Lower leg skin (tissue), 3 donors: ENCODE measurements at regions not wholly inside any gene's neighbourhood (a gene's known extent, or its start where the extent isn't known, plus 50 kb on each side); places are given as distances from the start of the nearest gene placed in this dataset.

Experiments used
- POLR2A ChIP-seq, 2 donors: fragments of 450-650 bp; IDR thresholded peaks; one replicate each; pipeline ENCODE4 v1.6.1; 2016 to 2017; ENCODE audit warnings: antibody characterized with exemption in 2 of 2, mild to moderate bottlenecking in 1 of 2, moderate library complexity in 1 of 2
- TF ChIP-seq, protein P1 (sequence below), 3 donors: fragments of 450-650 bp; IDR thresholded peaks; one replicate each; pipeline ENCODE4 v1.5.1; 2016; ENCODE audit warnings: antibody characterized with exemption in 3 of 3, mild to moderate bottlenecking in 3 of 3, moderate library complexity in 2 of 3

DNA sequence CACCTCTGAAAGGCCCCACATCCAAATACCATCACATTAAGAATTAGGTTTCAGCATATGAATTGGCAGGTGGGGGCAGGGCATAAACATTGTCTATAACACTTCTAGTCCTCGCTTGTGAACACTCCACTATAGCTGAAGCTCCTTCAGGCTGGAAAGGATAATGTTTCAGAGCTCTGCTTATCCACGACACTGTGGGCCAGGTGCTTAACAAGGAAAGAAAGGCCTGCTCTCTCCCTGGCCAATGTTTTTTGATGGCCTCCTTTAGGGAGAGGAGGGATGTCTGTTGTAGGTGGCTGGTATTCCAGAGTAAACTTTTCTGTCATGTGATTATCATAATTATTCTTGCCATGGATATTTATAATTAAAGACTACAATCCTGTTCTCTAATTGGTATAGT is 86.4 kb downstream of the CCNA1 start:
- TF ChIP-seq, protein P1, sequence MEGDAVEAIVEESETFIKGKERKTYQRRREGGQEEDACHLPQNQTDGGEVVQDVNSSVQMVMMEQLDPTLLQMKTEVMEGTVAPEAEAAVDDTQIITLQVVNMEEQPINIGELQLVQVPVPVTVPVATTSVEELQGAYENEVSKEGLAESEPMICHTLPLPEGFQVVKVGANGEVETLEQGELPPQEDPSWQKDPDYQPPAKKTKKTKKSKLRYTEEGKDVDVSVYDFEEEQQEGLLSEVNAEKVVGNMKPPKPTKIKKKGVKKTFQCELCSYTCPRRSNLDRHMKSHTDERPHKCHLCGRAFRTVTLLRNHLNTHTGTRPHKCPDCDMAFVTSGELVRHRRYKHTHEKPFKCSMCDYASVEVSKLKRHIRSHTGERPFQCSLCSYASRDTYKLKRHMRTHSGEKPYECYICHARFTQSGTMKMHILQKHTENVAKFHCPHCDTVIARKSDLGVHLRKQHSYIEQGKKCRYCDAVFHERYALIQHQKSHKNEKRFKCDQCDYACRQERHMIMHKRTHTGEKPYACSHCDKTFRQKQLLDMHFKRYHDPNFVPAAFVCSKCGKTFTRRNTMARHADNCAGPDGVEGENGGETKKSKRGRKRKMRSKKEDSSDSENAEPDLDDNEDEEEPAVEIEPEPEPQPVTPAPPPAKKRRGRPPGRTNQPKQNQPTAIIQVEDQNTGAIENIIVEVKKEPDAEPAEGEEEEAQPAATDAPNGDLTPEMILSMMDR (IDR thresholded peaks at IDR 0.05) = no peak
- no peak for TF ChIP-seq POLR2A (IDR thresholded peaks at IDR 0.05)
